ENCODE measurements at regions not wholly inside any gene's neighbourhood (a gene's known extent, or its start where the extent isn't known, plus 50 kb on each side); places are given as distances from the start of the nearest gene placed in this dataset.

GRCh38 chr3:94520364-94520763 is 457.5 kb downstream of the NSUN3 start:
- intact Hi-C loops (cut with micrococcal nuclease; ENCODE audit: unreplicated experiment), result no loop called here
- no peak overlapping the region for H3K27ac ChIP-seq (ENCODE audit: low read depth, low read length, poor library complexity, severe bottlenecking)
- ChIA-PET CTCF (no interaction called here), POLR2A (ENCODE audit: low non-redundant PET) (no interaction called here)
- DNase-seq (ENCODE audit: low spot score), result no peak
- no peak overlapping the region for H3K4me3 ChIP-seq (ENCODE audit: low read depth, low read length, poor library complexity, severe bottlenecking)
- BruUV-seq (replicated peaks), result no TSS peak
- no peaks in the 10 kb centered on the region for H3K27me3 ChIP-seq (replicated peaks; ENCODE audit: insufficient read depth, low read depth, low read length, poor library complexity)
- H3K36me3 ChIP-seq (ENCODE audit: insufficient read depth, low read length, poor library complexity, severe bottlenecking), result no peaks in the 10 kb centered on the region
- H3K9me3 ChIP-seq (ENCODE audit: low read depth, low read length, poor library complexity, severe bottlenecking), result no peaks in the 10 kb centered on the region
- H3K4me1 ChIP-seq (ENCODE audit: insufficient read depth, low read length, poor library complexity, severe bottlenecking), result no peaks in the 10 kb centered on the region
- TF ChIP-seq CTCF (conservative IDR thresholded peaks at IDR 0.05; ENCODE audit: low read depth, low read length), result no peak
- no peak for TF ChIP-seq EZH2 (IDR thresholded peaks at IDR 0.05; ENCODE audit: borderline replicate concordance, low read depth, low read length, poor library complexity, severe bottlenecking)

DNA sequence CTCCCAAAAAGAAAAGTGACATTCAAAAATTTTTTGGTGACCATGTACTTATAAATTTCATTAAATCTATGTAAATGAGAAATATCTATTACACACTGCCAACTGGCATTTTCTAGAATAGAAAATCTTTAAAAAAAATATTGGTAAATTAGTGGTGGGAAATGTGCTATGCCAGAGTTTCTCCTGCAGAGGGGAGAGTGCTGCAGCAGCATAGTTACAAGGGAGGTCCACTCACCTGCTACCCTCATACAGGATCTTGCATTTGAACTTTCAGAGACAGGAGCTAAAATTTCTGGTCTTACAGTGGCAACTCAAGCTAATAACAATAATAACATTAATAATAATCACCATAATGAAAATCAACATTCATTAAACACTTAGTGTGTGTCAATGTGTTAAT is 459.6 kb downstream of the NSUN3 start:
- TF ChIP-seq EZH2 (IDR thresholded peaks at IDR 0.05; ENCODE audit: borderline replicate concordance, low read depth, low read length, poor library complexity, severe bottlenecking) (no peak), CTCF (conservative IDR thresholded peaks at IDR 0.05; ENCODE audit: low read depth, low read length) (0 out of 2 replicates have a peak, but pooled peaks have one; percentile 23)
- BruUV-seq (replicated peaks), result no TSS peak
- intact Hi-C loops (cut with micrococcal nuclease; ENCODE audit: unreplicated experiment), result no loop called here
- ChIA-PET POLR2A (ENCODE audit: low non-redundant PET) (no interaction called here), CTCF (no interaction called here)
- Histone ChIP-seq H3K27ac (ENCODE audit: low read depth, low read length, poor library complexity, severe bottlenecking) (no peak overlapping the region), H3K27me3 (replicated peaks; ENCODE audit: insufficient read depth, low read depth, low read length, poor library complexity) (no peaks in the 10 kb centered on the region), H3K9me3 (ENCODE audit: low read depth, low read length, poor library complexity, severe bottlenecking) (no peaks in the 10 kb centered on the region), H3K4me3 (ENCODE audit: low read depth, low read length, poor library complexity, severe bottlenecking) (no peak overlapping the region), H3K36me3 (ENCODE audit: insufficient read depth, low read length, poor library complexity, severe bottlenecking) (no peaks in the 10 kb centered on the region), H3K4me1 (ENCODE audit: insufficient read depth, low read length, poor library complexity, severe bottlenecking) (no peaks in the 10 kb centered on the region)
- peak; percentile 1 for DNase-seq (ENCODE audit: low spot score)

DNA sequence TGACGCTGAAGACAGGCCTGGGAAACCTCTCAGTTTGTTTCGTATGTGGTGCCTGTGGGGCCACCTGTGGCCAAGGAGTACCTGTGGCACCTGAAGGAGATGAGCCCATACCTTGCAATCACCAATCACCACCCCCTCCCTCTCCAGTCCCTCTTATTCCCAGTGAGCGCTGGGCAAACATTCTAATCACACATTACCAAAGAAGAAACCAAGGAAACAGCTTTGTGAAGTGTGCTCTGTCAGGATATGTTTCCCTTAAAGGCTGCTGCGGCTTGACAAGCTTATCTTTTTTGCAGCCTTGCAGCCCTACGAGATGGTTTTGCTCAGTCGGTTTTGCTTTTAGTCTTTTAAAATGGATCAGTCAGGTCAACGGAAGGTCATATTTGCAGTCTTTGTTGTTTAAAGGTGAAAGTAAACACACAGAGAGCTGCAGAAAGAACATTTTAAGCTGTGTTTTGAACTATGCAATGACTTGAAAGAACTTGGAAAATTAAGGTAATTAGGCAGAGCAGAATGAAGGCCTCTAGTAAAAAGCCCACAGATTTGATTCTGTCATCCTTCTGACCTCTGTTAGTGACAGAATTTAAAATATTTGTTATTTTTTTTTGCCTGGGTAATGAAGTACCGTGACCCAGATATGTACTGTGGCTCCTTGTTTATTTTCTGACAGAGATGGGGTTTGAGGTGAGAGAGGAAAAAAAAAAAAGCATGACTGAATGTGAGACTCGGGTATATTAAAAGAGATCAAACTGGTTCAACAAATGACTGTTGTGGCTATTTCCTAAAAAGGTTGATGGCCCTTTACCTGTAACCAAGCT is 461.4 kb downstream of the NSUN3 start:
- ChIA-PET CTCF (no interaction called here), POLR2A (ENCODE audit: low non-redundant PET) (no interaction called here)
- Histone ChIP-seq H3K9me3 (ENCODE audit: low read depth, low read length, poor library complexity, severe bottlenecking) (no peaks in the 10 kb centered on the region), H3K27ac (ENCODE audit: low read depth, low read length, poor library complexity, severe bottlenecking) (no peak overlapping the region), H3K4me3 (ENCODE audit: low read depth, low read length, poor library complexity, severe bottlenecking) (no peak overlapping the region), H3K4me1 (ENCODE audit: insufficient read depth, low read length, poor library complexity, severe bottlenecking) (no peaks in the 10 kb centered on the region), H3K27me3 (replicated peaks; ENCODE audit: insufficient read depth, low read depth, low read length, poor library complexity) (no peaks in the 10 kb centered on the region), H3K36me3 (ENCODE audit: insufficient read depth, low read length, poor library complexity, severe bottlenecking) (no peaks in the 10 kb centered on the region)
- no TSS peak for BruUV-seq (replicated peaks)
- intact Hi-C loops (cut with micrococcal nuclease; ENCODE audit: unreplicated experiment), result no loop called here
- no peak for DNase-seq (ENCODE audit: low spot score)
- TF ChIP-seq EZH2 (IDR thresholded peaks at IDR 0.05; ENCODE audit: borderline replicate concordance, low read depth, low read length, poor library complexity, severe bottlenecking), result no peak
- TF ChIP-seq CTCF (conservative IDR thresholded peaks at IDR 0.05; ENCODE audit: low read depth, low read length), result no peak

Data from A673 (cell line).